SK-MEL-5 (cell line): ENCODE measurements at regions not wholly inside any gene's neighbourhood (a gene's known extent, or its start where the extent isn't known, plus 50 kb on each side); places are given as distances from the start of the nearest gene placed in this dataset.
"Not testable (repeated sequence)": the region's sequence is repeated elsewhere in the genome, so short reads cannot be mapped to it uniquely, and the experiment has no call there.

Source experiments
- DNase-seq: peaks from one replicate; pipeline ENCODE4 v3.0.0-alpha.2; 2016; ENCODE audit warnings: low read depth, low spot score
- in situ Hi-C: cut with HindIII; loops from 2 replicates; pipeline ENCODE4 v1.10.0; 2016; ENCODE audit warnings: low sequenced_read_pairs, high pct_unique_total_duplicates, low pct_unique_long_range_greater_than_20kb

- in situ Hi-C loops: no loop called here
These were observed 53.1 kb upstream of the BEND4 start for GRCh38 chr4:42205541-42205940.

GRCh38 chr4:42216664-42217063, 64.2 kb upstream of the BEND4 start:
- in situ Hi-C loops: no loop called here
- no peak for DNase-seq

More at GRCh38 chr4:42205541-42205940, 53.1 kb upstream of the BEND4 start:
- DNase-seq: no peak

GRCh38 chr4:42225286-42225685, 72.8 kb upstream of the BEND4 start:
- no peak for DNase-seq
- in situ Hi-C loops: no loop called here

- in situ Hi-C loops: no loop called here
- DNase-seq: no peak
These were observed 82.4 kb upstream of the BEND4 start for GRCh38 chr4:42234817-42235216.

GRCh38 chr4:42235304-42236021, 83.0 kb upstream of the BEND4 start:
- in situ Hi-C loops: no loop called here
- no peak for DNase-seq

GRCh38 chr4:42237010-42237409, 84.6 kb upstream of the BEND4 start:
- no peak for DNase-seq
- in situ Hi-C loops: no loop called here

- in situ Hi-C loops: no loop called here
- DNase-seq: no peak
These were observed 85.0 kb upstream of the BEND4 start for GRCh38 chr4:42237451-42237850.

GRCh38 chr4:42248972-42249371, 96.5 kb upstream of the BEND4 start:
- in situ Hi-C loops: no loop called here

GRCh38 chr4:42252315-42252714, 99.9 kb upstream of the BEND4 start:
- in situ Hi-C loops: no loop called here
- no peak for DNase-seq

More at GRCh38 chr4:42248972-42249371, 96.5 kb upstream of the BEND4 start:
- DNase-seq: no peak

- DNase-seq, in situ Hi-C loops: not testable (repeated sequence)
These were observed 105.2 kb upstream of the BEND4 start for GRCh38 chr4:42257645-42258044.

GRCh38 chr4:42262701-42263490, 110.4 kb upstream of the BEND4 start:
- DNase-seq: no peak
- in situ Hi-C loops: no loop called here

GRCh38 chr4:42265782-42266602, 113.5 kb upstream of the BEND4 start:
- in situ Hi-C loops: no loop called here
- DNase-seq: no peak

- no peak for DNase-seq
- in situ Hi-C loops: no loop called here
These were observed 115.3 kb upstream of the BEND4 start for GRCh38 chr4:42267724-42268123.

GRCh38 chr4:42268824-42269223, 116.4 kb upstream of the BEND4 start:
- no peak for DNase-seq
- in situ Hi-C loops: no loop called here

- no peak for DNase-seq
- in situ Hi-C loops: no loop called here
These were observed 118.6 kb upstream of the BEND4 start for GRCh38 chr4:42271096-42271495.

- no peak for DNase-seq
- in situ Hi-C loops: no loop called here
These were observed 120.0 kb upstream of the SHISA3 start for GRCh38 chr4:42277291-42277690.

GRCh38 chr4:42278709-42279324, 118.5 kb upstream of the SHISA3 start:
- no peak for DNase-seq
- in situ Hi-C loops: no loop called here
